ENCODE measurements at regions not wholly inside any gene's neighbourhood (a gene's known extent, or its start where the extent isn't known, plus 50 kb on each side); places are given as distances from the start of the nearest gene placed in this dataset.
"Not testable (repeated sequence)": the region's sequence is repeated elsewhere in the genome, so short reads cannot be mapped to it uniquely, and the experiment has no call there.

- H3K36me3 ChIP-seq (ENCODE audit: insufficient read depth, low read length, poor library complexity, severe bottlenecking); CTCF ChIA-PET; BruUV-seq (replicated peaks); H3K4me3 ChIP-seq (ENCODE audit: low read depth, low read length, poor library complexity, severe bottlenecking); POLR2A ChIA-PET (ENCODE audit: low non-redundant PET); H3K27me3 ChIP-seq (replicated peaks; ENCODE audit: insufficient read depth, low read depth, low read length, poor library complexity); DNase-seq (ENCODE audit: low spot score); H3K9me3 ChIP-seq (ENCODE audit: low read depth, low read length, poor library complexity, severe bottlenecking); intact Hi-C loops (cut with micrococcal nuclease; ENCODE audit: unreplicated experiment); H3K4me1 ChIP-seq (ENCODE audit: insufficient read depth, low read length, poor library complexity, severe bottlenecking); H3K27ac ChIP-seq (ENCODE audit: low read depth, low read length, poor library complexity, severe bottlenecking): not testable (repeated sequence)
Observed at GRCh38 chr9:41033877-41034276, 94.6 kb downstream of the FOXD4L6 start.

GRCh38 chr9:41033360-41033759 lies 95.1 kb downstream of the FOXD4L6 start:
- intact Hi-C loops (cut with micrococcal nuclease; ENCODE audit: unreplicated experiment); H3K4me1 ChIP-seq (ENCODE audit: insufficient read depth, low read length, poor library complexity, severe bottlenecking): not testable (repeated sequence)

GRCh38 chr9:41026912-41027676 lies 101.4 kb downstream of the FOXD4L6 start:
- H3K27ac ChIP-seq (ENCODE audit: low read depth, low read length, poor library complexity, severe bottlenecking); BruUV-seq (replicated peaks); CTCF ChIA-PET: not testable (repeated sequence)

More at GRCh38 chr9:41033360-41033759, 95.1 kb downstream of the FOXD4L6 start:
- CTCF ChIA-PET; H3K4me3 ChIP-seq (ENCODE audit: low read depth, low read length, poor library complexity, severe bottlenecking); H3K36me3 ChIP-seq (ENCODE audit: insufficient read depth, low read length, poor library complexity, severe bottlenecking); H3K27ac ChIP-seq (ENCODE audit: low read depth, low read length, poor library complexity, severe bottlenecking); POLR2A ChIA-PET (ENCODE audit: low non-redundant PET); BruUV-seq (replicated peaks); H3K27me3 ChIP-seq (replicated peaks; ENCODE audit: insufficient read depth, low read depth, low read length, poor library complexity); H3K9me3 ChIP-seq (ENCODE audit: low read depth, low read length, poor library complexity, severe bottlenecking); DNase-seq (ENCODE audit: low spot score): not testable (repeated sequence)

GRCh38 chr9:41022365-41022764 lies 106.1 kb downstream of the FOXD4L6 start:
- H3K4me1 ChIP-seq (ENCODE audit: insufficient read depth, low read length, poor library complexity, severe bottlenecking); CTCF ChIA-PET; H3K4me3 ChIP-seq (ENCODE audit: low read depth, low read length, poor library complexity, severe bottlenecking); H3K27me3 ChIP-seq (replicated peaks; ENCODE audit: insufficient read depth, low read depth, low read length, poor library complexity); BruUV-seq (replicated peaks); DNase-seq (ENCODE audit: low spot score); H3K27ac ChIP-seq (ENCODE audit: low read depth, low read length, poor library complexity, severe bottlenecking); intact Hi-C loops (cut with micrococcal nuclease; ENCODE audit: unreplicated experiment); POLR2A ChIA-PET (ENCODE audit: low non-redundant PET); H3K36me3 ChIP-seq (ENCODE audit: insufficient read depth, low read length, poor library complexity, severe bottlenecking); H3K9me3 ChIP-seq (ENCODE audit: low read depth, low read length, poor library complexity, severe bottlenecking): not testable (repeated sequence)

More at GRCh38 chr9:41026912-41027676, 101.4 kb downstream of the FOXD4L6 start:
- H3K27me3 ChIP-seq (replicated peaks; ENCODE audit: insufficient read depth, low read depth, low read length, poor library complexity); POLR2A ChIA-PET (ENCODE audit: low non-redundant PET); H3K4me3 ChIP-seq (ENCODE audit: low read depth, low read length, poor library complexity, severe bottlenecking); H3K36me3 ChIP-seq (ENCODE audit: insufficient read depth, low read length, poor library complexity, severe bottlenecking); H3K4me1 ChIP-seq (ENCODE audit: insufficient read depth, low read length, poor library complexity, severe bottlenecking); intact Hi-C loops (cut with micrococcal nuclease; ENCODE audit: unreplicated experiment); DNase-seq (ENCODE audit: low spot score); H3K9me3 ChIP-seq (ENCODE audit: low read depth, low read length, poor library complexity, severe bottlenecking): not testable (repeated sequence)

GRCh38 chr9:41019858-41020562 lies 108.5 kb downstream of the FOXD4L6 start:
- H3K27ac ChIP-seq (ENCODE audit: low read depth, low read length, poor library complexity, severe bottlenecking); DNase-seq (ENCODE audit: low spot score); H3K27me3 ChIP-seq (replicated peaks; ENCODE audit: insufficient read depth, low read depth, low read length, poor library complexity); BruUV-seq (replicated peaks); intact Hi-C loops (cut with micrococcal nuclease; ENCODE audit: unreplicated experiment); H3K9me3 ChIP-seq (ENCODE audit: low read depth, low read length, poor library complexity, severe bottlenecking); CTCF ChIA-PET; H3K36me3 ChIP-seq (ENCODE audit: insufficient read depth, low read length, poor library complexity, severe bottlenecking); POLR2A ChIA-PET (ENCODE audit: low non-redundant PET); H3K4me1 ChIP-seq (ENCODE audit: insufficient read depth, low read length, poor library complexity, severe bottlenecking); H3K4me3 ChIP-seq (ENCODE audit: low read depth, low read length, poor library complexity, severe bottlenecking): not testable (repeated sequence)

- intact Hi-C loops (cut with micrococcal nuclease; ENCODE audit: unreplicated experiment); H3K4me1 ChIP-seq (ENCODE audit: insufficient read depth, low read length, poor library complexity, severe bottlenecking); H3K27ac ChIP-seq (ENCODE audit: low read depth, low read length, poor library complexity, severe bottlenecking); BruUV-seq (replicated peaks); POLR2A ChIA-PET (ENCODE audit: low non-redundant PET); H3K4me3 ChIP-seq (ENCODE audit: low read depth, low read length, poor library complexity, severe bottlenecking); H3K27me3 ChIP-seq (replicated peaks; ENCODE audit: insufficient read depth, low read depth, low read length, poor library complexity); CTCF ChIA-PET; DNase-seq (ENCODE audit: low spot score); H3K36me3 ChIP-seq (ENCODE audit: insufficient read depth, low read length, poor library complexity, severe bottlenecking); H3K9me3 ChIP-seq (ENCODE audit: low read depth, low read length, poor library complexity, severe bottlenecking): not testable (repeated sequence)
Observed at GRCh38 chr9:41018948-41019347, 109.5 kb downstream of the FOXD4L6 start.

GRCh38 chr9:41016699-41017098 lies 111.8 kb downstream of the FOXD4L6 start:
- H3K4me3 ChIP-seq (ENCODE audit: low read depth, low read length, poor library complexity, severe bottlenecking); H3K4me1 ChIP-seq (ENCODE audit: insufficient read depth, low read length, poor library complexity, severe bottlenecking); H3K27me3 ChIP-seq (replicated peaks; ENCODE audit: insufficient read depth, low read depth, low read length, poor library complexity); CTCF ChIA-PET; H3K36me3 ChIP-seq (ENCODE audit: insufficient read depth, low read length, poor library complexity, severe bottlenecking); H3K9me3 ChIP-seq (ENCODE audit: low read depth, low read length, poor library complexity, severe bottlenecking); DNase-seq (ENCODE audit: low spot score); H3K27ac ChIP-seq (ENCODE audit: low read depth, low read length, poor library complexity, severe bottlenecking); POLR2A ChIA-PET (ENCODE audit: low non-redundant PET); intact Hi-C loops (cut with micrococcal nuclease; ENCODE audit: unreplicated experiment); BruUV-seq (replicated peaks): not testable (repeated sequence)

Data from A673 (cell line).